DOHH2 (cell line): ENCODE measurements at regions not wholly inside any gene's neighbourhood (a gene's known extent, or its start where the extent isn't known, plus 50 kb on each side); places are given as distances from the start of the nearest gene placed in this dataset.

ENCODE experiments used
- H3F3A ChIP-seq: fragments of 200-600 bp; sonication (generic), shearing (Covaris generic); 2 replicates; pipeline ENCODE4 v1.6.0; 2016; ENCODE audit warnings: antibody characterized with exemption, mild to moderate bottlenecking; ENCODE audit not compliant: control insufficient read depth, insufficient read depth
- H3K27ac ChIP-seq: fragments of 200-600 bp; sonication (generic); 2 replicates; pipeline ENCODE4 v1.5.1; 2014; ENCODE audit warnings: low read depth, mild to moderate bottlenecking, low read length, moderate library complexity
- H3K27me3 ChIP-seq: fragments of 200-600 bp; sonication (generic); 2 replicates; pipeline ENCODE4 v1.6.1; 2014; ENCODE audit warnings: mild to moderate bottlenecking, low read length, mixed read lengths; ENCODE audit not compliant: control insufficient read depth
- H3K36me3 ChIP-seq: fragments of 200-600 bp; sonication (generic); 2 replicates; pipeline ENCODE4 v1.6.1; 2014; ENCODE audit warnings: mild to moderate bottlenecking, low read length, moderate library complexity, mixed read lengths; ENCODE audit not compliant: control insufficient read depth
- H3K4me1 ChIP-seq: fragments of 200-600 bp; sonication (generic); 2 replicates; pipeline ENCODE4 v1.6.1; 2014; ENCODE audit warnings: mild to moderate bottlenecking, low read length, mixed read lengths; ENCODE audit not compliant: control insufficient read depth
- H3K4me2 ChIP-seq: fragments of 200-600 bp; sonication (generic); 2 replicates; pipeline ENCODE4 v1.6.0; 2014; ENCODE audit warnings: mild to moderate bottlenecking, low read length, moderate library complexity
- H3K4me3 ChIP-seq: fragments of 200-600 bp; sonication (generic); 2 replicates; pipeline ENCODE4 v1.5.1; 2014; ENCODE audit warnings: mild to moderate bottlenecking, low read length, mixed read lengths
- H3K79me2 ChIP-seq: fragments of 200-600 bp; sonication (generic); 2 replicates; pipeline ENCODE4 v1.6.1; 2014; ENCODE audit warnings: mild to moderate bottlenecking, low read length, mixed read lengths; ENCODE audit not compliant: control insufficient read depth
- H3K9me2 ChIP-seq: fragments of 200-600 bp; sonication (generic); replicated peaks from 2 replicates; pipeline ENCODE4 v1.6.1; 2014; ENCODE audit warnings: mild to moderate bottlenecking, low read length, mixed read lengths; ENCODE audit not compliant: control insufficient read depth
- H3K9me3 ChIP-seq: fragments of 200-600 bp; sonication (generic); 2 replicates; pipeline ENCODE4 v1.6.1; 2014; ENCODE audit warnings: antibody characterized with exemption, low read length, mixed read lengths; ENCODE audit not compliant: control insufficient read depth, insufficient read depth
- H4K20me1 ChIP-seq: fragments of 200-600 bp; sonication (generic); 2 replicates; pipeline ENCODE4 v1.6.0; 2014; ENCODE audit warnings: low read depth, mild to moderate bottlenecking, antibody characterized with exemption, low read length, moderate library complexity; ENCODE audit not compliant: control insufficient read depth, insufficient read depth
- EZH2phosphoT487 ChIP-seq: fragments of 200-600 bp; sonication (generic); IDR thresholded peaks from 2 replicates; pipeline ENCODE4 v1.6.1; 2017; ENCODE audit warnings: borderline replicate concordance, mild to moderate bottlenecking, antibody characterized with exemption, low read length, moderate library complexity, mixed read lengths
- TF ChIP-seq, protein P1 (sequence below): fragments of 200-600 bp; sonication (generic); IDR thresholded peaks from one replicate; pipeline ENCODE4 v1.5.1; 2014; ENCODE audit warnings: antibody characterized with exemption, mild to moderate bottlenecking, low read depth, low read length; ENCODE audit not compliant: poor library complexity, severe bottlenecking

DNA sequence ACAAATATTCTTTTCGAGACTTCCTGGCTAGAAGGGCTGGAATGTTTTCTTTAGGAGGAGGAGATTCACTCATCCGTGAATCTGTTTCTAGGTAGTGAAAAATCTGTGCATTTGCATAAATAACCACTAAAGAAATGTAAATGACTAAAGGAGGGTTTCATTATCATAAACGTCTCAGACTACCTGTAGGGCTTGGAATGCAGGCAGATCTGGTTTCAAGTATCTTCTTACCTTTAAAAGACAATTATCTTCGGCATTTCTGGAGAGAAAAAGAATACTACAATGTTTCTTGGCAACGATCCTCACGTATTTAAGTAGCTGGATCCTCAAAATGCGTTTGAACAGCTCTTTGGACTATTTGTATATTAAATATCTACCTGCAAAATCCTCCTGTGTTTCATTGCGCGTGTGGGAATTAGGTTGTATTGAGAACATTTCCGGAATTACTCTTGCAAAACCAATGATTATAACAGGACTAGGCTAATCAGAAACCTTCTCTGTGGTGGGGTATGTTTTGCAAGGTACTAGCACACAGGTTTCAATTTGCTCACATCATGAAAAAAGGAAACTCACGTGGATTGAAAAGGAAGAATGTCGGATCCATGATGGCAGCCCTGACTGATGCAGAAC lies 291.1 kb upstream of the ARGLU1 start:
- H3F3A ChIP-seq: no peaks in the 10 kb centered on the region
- H3K27me3 ChIP-seq: no peaks in the 10 kb centered on the region
- no peaks in the 10 kb centered on the region for H3K9me2 ChIP-seq
- TF ChIP-seq EZH2phosphoT487: no peak
- TF ChIP-seq, protein P1, sequence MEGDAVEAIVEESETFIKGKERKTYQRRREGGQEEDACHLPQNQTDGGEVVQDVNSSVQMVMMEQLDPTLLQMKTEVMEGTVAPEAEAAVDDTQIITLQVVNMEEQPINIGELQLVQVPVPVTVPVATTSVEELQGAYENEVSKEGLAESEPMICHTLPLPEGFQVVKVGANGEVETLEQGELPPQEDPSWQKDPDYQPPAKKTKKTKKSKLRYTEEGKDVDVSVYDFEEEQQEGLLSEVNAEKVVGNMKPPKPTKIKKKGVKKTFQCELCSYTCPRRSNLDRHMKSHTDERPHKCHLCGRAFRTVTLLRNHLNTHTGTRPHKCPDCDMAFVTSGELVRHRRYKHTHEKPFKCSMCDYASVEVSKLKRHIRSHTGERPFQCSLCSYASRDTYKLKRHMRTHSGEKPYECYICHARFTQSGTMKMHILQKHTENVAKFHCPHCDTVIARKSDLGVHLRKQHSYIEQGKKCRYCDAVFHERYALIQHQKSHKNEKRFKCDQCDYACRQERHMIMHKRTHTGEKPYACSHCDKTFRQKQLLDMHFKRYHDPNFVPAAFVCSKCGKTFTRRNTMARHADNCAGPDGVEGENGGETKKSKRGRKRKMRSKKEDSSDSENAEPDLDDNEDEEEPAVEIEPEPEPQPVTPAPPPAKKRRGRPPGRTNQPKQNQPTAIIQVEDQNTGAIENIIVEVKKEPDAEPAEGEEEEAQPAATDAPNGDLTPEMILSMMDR: no peak
- H3K9me3 ChIP-seq: no peaks in the 10 kb centered on the region
- H4K20me1 ChIP-seq: no peaks in the 10 kb centered on the region
- H3K36me3 ChIP-seq: no peaks in the 10 kb centered on the region
- 0 out of 2 replicates have a peak overlapping the region, but pooled peaks have one; percentile 9 for H3K4me2 ChIP-seq
- no peak overlapping the region for H3K27ac ChIP-seq
- H3K4me1 ChIP-seq: peaks cover 7% of the 10 kb centered on the region
- no peak overlapping the region for H3K4me3 ChIP-seq
- H3K79me2 ChIP-seq: no peaks in the 10 kb centered on the region

DNA sequence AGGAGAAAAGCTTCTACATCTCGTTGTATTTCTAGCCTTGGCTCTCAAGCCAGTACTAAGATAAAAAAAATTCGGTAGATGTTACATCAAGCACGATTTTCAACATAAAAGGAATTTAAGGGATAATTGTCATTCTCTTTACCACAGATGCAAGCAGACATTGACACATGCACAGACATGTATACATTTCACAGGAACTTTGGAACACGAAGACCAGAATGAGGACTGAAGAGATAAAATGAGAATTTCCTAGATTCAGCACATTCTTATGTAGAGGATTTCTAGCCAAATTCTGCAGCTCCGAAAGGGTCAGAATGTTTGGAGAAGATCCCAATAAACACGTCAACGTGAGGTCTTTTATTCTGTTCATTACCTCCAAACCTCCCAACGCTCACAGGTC lies 284.5 kb upstream of the ARGLU1 start:
- Histone ChIP-seq H3K4me1 (no peaks in the 10 kb centered on the region), H3F3A (no peaks in the 10 kb centered on the region), H3K27me3 (no peaks in the 10 kb centered on the region), H3K79me2 (no peaks in the 10 kb centered on the region), H3K9me3 (no peaks in the 10 kb centered on the region), H3K4me2 (no peak overlapping the region), H3K4me3 (no peak overlapping the region), H3K9me2 (no peaks in the 10 kb centered on the region), H3K27ac (no peak overlapping the region), H4K20me1 (no peaks in the 10 kb centered on the region), H3K36me3 (no peaks in the 10 kb centered on the region)
- TF ChIP-seq, protein P1: no peak
- TF ChIP-seq EZH2phosphoT487: no peak

DNA sequence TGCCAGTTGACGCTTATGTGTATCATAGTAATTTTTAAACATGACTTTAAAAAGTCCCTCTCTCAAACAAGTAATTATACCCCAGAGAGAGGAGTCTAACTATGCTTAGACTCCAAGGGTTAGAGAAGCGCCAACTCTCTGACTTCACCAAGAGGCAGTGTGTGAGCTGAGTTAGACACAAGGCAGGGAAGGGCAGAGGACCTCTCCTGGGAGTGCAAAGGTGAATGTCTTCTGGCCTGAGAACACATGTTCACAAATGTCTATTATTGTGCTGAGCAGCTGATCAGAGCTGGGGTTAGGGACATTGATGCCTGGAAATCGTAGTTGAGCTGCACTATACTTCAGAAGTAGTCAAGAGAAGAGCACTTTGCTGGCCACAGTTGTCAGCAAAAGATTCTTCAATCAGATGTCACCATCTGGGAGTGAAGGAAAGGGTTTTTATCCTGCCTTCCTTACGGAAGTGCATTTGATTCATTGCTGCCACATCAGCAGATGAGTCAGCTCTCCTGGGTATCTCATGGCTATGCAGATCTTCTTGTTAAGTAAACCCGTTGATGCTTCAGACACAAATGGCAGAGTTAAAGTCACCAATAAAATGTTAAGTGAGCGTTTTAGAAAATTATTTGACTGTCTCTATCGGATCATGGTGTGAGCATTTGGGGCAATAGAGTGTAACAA lies 283.2 kb upstream of the ARGLU1 start:
- no peaks in the 10 kb centered on the region for H3K4me1 ChIP-seq
- no peak for TF ChIP-seq EZH2phosphoT487
- TF ChIP-seq, protein P1: no peak
- H3K36me3 ChIP-seq: no peaks in the 10 kb centered on the region
- H3K79me2 ChIP-seq: no peaks in the 10 kb centered on the region
- no peaks in the 10 kb centered on the region for H3F3A ChIP-seq
- no peaks in the 10 kb centered on the region for H3K27me3 ChIP-seq
- no peaks in the 10 kb centered on the region for H4K20me1 ChIP-seq
- H3K4me2 ChIP-seq: no peak overlapping the region
- no peaks in the 10 kb centered on the region for H3K9me2 ChIP-seq
- no peak overlapping the region for H3K4me3 ChIP-seq
- no peak overlapping the region for H3K27ac ChIP-seq
- H3K9me3 ChIP-seq: no peaks in the 10 kb centered on the region
